ENCODE measurements at regions not wholly inside any gene's neighbourhood (a gene's known extent, or its start where the extent isn't known, plus 50 kb on each side); places are given as distances from the start of the nearest gene placed in this dataset.

- Histone ChIP-seq H2AFZ (ENCODE audit: control insufficient read depth, low read length) (no peak overlapping the region), H3K27ac (ENCODE audit: control insufficient read depth, insufficient read depth, low read length) (no peak overlapping the region), H3K27me3 (ENCODE audit: control insufficient read depth, extremely low read depth, insufficient read depth, low read length) (no peaks in the 10 kb centered on the region), H3K9me1 (ENCODE audit: control insufficient read depth, extremely low read depth, insufficient read depth, low read length) (no peaks in the 10 kb centered on the region), H3K9ac (ENCODE audit: control insufficient read depth, extremely low read depth, insufficient read depth, low read length) (no peak overlapping the region), H3K4me3 (ENCODE audit: control insufficient read depth in 2 of 3, extremely low read depth in 1 of 3, insufficient read depth in 2 of 3, low read depth in 1 of 3, low read length in 3 of 3) (no peak overlapping the region), H3K9me3 (ENCODE audit: control insufficient read depth, low read depth, low read length) (no peaks in the 10 kb centered on the region), H3K36me3 (ENCODE audit: control insufficient read depth in 2 of 2, extremely low read depth in 1 of 2, insufficient read depth in 2 of 2, low read length in 2 of 2) (no peaks in the 10 kb centered on the region), H3K4me2 (ENCODE audit: control insufficient read depth, extremely low read depth, insufficient read depth, low read depth, low read length) (no peak overlapping the region), H3K79me2 (ENCODE audit: control insufficient read depth, insufficient read depth, low read length) (no peaks in the 10 kb centered on the region), H4K20me1 (ENCODE audit: control insufficient read depth, extremely low read depth, insufficient read depth, low read length) (no peaks in the 10 kb centered on the region), H3K4me1 (ENCODE audit: control insufficient read depth, extremely low read depth, insufficient read depth, low read length) (peaks cover 12% of the 10 kb centered on the region)
- TF ChIP-seq CTCF (optimal IDR thresholded peaks at IDR 0.05 in 1 of 3, IDR thresholded peaks at IDR 0.05 in 1 of 3, conservative IDR thresholded peaks at IDR 0.05 in 1 of 3; ENCODE audit: extremely low read depth in 1 of 3, insufficient read depth in 2 of 3, low read length in 3 of 3): no peak
- no peak for TF ChIP-seq EZH2 (IDR thresholded peaks at IDR 0.05; ENCODE audit: low read length)
- DNase-seq (ENCODE audit: low read depth, low spot score) (no peak), FAIRE-seq (no peak)
- dilution Hi-C loops (cut with MboI; ENCODE audit: extremely low pct_ligation_motif_present, low sequenced_read_pairs): no loop called here
These were observed 150.9 kb upstream of the STMND1 start for GRCh38 chr6:16950825-16951495.

GRCh38 chr6:16950302-16950701 is 151.5 kb upstream of the STMND1 start:
- DNase-seq (ENCODE audit: low read depth, low spot score): no peak
- peaks cover 12% of the 10 kb centered on the region for H3K4me1 ChIP-seq (ENCODE audit: control insufficient read depth, extremely low read depth, insufficient read depth, low read length)
- H3K79me2 ChIP-seq (ENCODE audit: control insufficient read depth, insufficient read depth, low read length): no peaks in the 10 kb centered on the region
- H3K9me3 ChIP-seq (ENCODE audit: control insufficient read depth, low read depth, low read length): no peaks in the 10 kb centered on the region
- no peak overlapping the region for H3K27ac ChIP-seq (ENCODE audit: control insufficient read depth, insufficient read depth, low read length)
- H3K9ac ChIP-seq (ENCODE audit: control insufficient read depth, extremely low read depth, insufficient read depth, low read length): no peak overlapping the region
- TF ChIP-seq EZH2 (IDR thresholded peaks at IDR 0.05; ENCODE audit: low read length): no peak
- TF ChIP-seq CTCF (optimal IDR thresholded peaks at IDR 0.05 in 1 of 3, IDR thresholded peaks at IDR 0.05 in 1 of 3, conservative IDR thresholded peaks at IDR 0.05 in 1 of 3; ENCODE audit: extremely low read depth in 1 of 3, insufficient read depth in 2 of 3, low read length in 3 of 3): no peak
- no peak overlapping the region for H2AFZ ChIP-seq (ENCODE audit: control insufficient read depth, low read length)
- H3K9me1 ChIP-seq (ENCODE audit: control insufficient read depth, extremely low read depth, insufficient read depth, low read length): no peaks in the 10 kb centered on the region
- no peak overlapping the region for H3K4me3 ChIP-seq (ENCODE audit: control insufficient read depth in 2 of 3, extremely low read depth in 1 of 3, insufficient read depth in 2 of 3, low read depth in 1 of 3, low read length in 3 of 3)
- no peak overlapping the region for H3K4me2 ChIP-seq (ENCODE audit: control insufficient read depth, extremely low read depth, insufficient read depth, low read depth, low read length)
- no peaks in the 10 kb centered on the region for H3K27me3 ChIP-seq (ENCODE audit: control insufficient read depth, extremely low read depth, insufficient read depth, low read length)
- no peaks in the 10 kb centered on the region for H3K36me3 ChIP-seq (ENCODE audit: control insufficient read depth in 2 of 2, extremely low read depth in 1 of 2, insufficient read depth in 2 of 2, low read length in 2 of 2)
- H4K20me1 ChIP-seq (ENCODE audit: control insufficient read depth, extremely low read depth, insufficient read depth, low read length): no peaks in the 10 kb centered on the region
- no peak for FAIRE-seq
- dilution Hi-C loops (cut with MboI; ENCODE audit: extremely low pct_ligation_motif_present, low sequenced_read_pairs): no loop called here
